ENCODE measurements at regions not wholly inside any gene's neighbourhood (a gene's known extent, or its start where the extent isn't known, plus 50 kb on each side); places are given as distances from the start of the nearest gene placed in this dataset.
"Not testable (repeated sequence)": the region's sequence is repeated elsewhere in the genome, so short reads cannot be mapped to it uniquely, and the experiment has no call there.

- peak; percentile 24 for DNase-seq
Measured at GRCh38 chr7:20083781-20084180, 133.4 kb downstream of the MACC1 start.

DNA sequence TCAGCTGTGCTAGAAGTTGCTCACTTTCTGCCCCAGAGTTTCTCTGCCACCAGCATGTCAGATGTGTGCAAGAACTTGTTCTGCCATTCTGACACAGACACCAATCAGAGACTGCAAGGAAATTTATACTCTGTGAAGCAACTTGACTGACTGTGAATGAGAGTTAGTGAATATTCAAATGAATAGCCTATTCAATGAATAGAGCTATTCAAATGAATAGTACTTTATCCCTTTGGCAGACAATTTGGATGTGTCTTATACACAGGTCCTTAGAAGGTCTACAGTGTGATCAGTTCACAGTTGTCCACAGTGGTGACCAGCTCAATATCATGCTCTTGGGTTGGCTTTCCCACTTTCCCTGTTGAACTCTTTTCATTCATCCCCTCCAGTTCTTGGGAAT, 138.1 kb downstream of the MACC1 start:
- no peak for DNase-seq

- DNase-seq: no peak
Measured at GRCh38 chr7:20076835-20077234, 140.3 kb downstream of the MACC1 start.

- DNase-seq: no peak
Measured at GRCh38 chr7:20075992-20076820, 141.0 kb downstream of the MACC1 start.

DNA sequence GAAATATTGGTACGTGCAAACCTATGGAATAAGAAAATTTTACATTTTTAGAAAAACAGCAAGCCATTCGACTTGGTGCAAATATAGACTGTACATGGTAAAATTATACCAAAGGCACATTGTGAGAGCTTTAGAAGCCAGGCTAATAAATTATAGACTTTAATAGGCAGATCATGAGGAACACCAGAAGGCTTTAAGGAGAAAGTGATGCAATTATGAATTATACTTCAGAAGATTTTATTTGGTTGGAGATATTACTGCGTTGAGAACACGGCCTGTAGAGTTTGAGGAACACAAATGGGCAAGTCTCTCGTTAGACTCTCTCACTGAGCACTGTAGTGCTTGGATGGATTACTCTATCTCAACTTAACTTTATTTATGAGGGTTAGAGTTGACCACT, 141.7 kb downstream of the MACC1 start:
- no peak for DNase-seq

DNA sequence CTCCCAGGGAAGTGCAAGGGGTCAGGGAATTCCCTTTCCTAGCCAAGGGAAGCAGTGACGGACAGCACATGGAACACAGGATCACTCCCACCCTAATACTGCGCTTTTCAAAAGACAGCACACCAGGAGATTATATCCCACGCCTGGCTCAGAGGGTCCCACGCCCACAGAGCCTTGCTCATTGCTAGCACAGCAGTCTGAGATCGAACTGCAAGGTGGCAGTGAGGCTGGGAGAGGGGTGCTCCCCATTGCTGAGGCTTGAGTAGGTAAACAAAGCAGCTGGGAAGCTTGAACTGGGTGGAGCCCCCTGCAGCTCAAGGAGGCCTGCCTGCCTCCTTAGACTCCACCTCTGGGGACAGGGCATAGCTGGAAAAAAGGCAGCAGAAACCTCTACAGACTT, 149.2 kb downstream of the MACC1 start:
- DNase-seq: not testable (repeated sequence)

GRCh38 chr7:20064974-20065862, 152.0 kb downstream of the MACC1 start:
- DNase-seq: no peak

- DNase-seq: no peak
Measured at GRCh38 chr7:20064181-20064970, 152.8 kb downstream of the MACC1 start.

GRCh38 chr7:20063644-20064043, 153.5 kb downstream of the MACC1 start:
- no peak for DNase-seq

GRCh38 chr7:20062932-20063331, 154.3 kb downstream of the MACC1 start:
- DNase-seq: no peak

GRCh38 chr7:20053334-20054104, 163.7 kb downstream of the MACC1 start:
- DNase-seq: no peak

DNA sequence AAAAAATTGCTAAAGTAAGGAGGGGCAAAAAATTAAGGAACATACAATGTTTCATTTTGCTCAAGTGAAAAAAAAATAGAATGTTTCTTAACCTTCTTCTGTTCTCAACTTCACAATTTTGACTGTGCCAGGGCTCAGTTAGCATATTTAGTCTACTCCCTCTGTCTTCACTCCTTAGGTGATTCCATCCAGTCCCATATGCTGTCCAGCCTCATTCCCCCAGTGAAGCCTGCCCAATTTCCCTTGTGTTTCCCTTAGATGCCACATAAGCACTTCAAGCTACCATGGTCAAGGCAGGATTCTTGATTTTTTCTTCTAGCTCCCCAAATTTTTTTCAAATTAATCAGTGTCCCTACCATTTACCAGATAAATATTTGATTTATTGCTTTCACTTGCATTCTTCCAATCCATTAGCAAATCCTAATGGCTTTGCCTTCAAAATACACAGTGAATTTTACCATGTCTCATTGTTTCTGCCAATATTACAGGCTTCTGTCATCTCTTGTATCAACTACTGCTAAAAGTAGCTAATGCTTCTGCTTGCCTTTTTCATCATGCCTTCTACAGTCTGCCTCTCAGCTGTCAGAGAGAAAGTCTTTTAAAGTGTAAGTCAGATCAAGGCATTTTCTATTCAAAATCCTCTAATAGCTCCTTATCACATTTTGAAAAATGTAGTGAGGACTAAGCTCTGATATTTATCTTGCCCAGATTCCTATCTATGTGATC, 166.8 kb downstream of the MACC1 start:
- no peak for DNase-seq

GRCh38 chr7:20038676-20039075, 178.5 kb downstream of the MACC1 start:
- DNase-seq: no peak

- DNase-seq: no peak
Measured at GRCh38 chr7:20035279-20035875, 181.8 kb downstream of the MACC1 start.

DNA sequence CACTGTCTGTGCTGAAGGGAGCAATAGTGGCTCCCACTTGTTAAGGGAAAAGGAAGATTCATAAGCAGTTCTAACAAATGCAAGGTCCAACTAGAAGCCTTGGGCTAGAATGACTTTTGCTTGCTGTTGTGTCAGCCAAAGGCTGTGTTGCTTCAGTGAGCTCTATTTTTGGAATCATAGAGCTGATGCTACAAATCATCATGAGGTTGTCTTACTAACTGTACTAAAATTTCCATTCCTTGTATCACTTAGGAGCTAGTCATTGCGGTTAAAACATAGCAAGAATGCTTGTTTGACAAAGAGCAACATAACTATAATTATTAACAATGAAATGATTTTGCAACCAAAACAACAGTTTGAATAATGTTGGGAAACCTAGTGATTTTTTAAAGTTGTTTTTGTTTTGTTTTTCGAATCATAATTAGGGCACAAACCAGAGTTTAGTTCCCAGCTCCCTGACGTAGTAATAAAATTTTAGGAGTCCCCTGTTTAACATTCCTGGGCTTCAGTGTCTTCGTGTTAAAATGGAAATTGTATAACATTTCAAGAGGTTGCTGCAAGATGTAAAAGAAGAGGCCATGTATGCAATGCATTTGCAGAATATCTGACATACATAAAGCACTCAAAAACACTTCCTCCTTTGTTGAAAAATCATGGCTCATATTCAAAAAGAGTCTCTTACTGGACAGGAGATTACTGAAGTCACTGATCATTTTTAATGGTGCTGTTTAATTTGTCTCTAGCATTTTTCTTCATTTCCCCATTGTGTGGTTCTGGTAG, 183.4 kb downstream of the MACC1 start:
- no peak for DNase-seq

GRCh38 chr7:20032741-20033140, 184.4 kb downstream of the MACC1 start:
- DNase-seq: no peak

DNA sequence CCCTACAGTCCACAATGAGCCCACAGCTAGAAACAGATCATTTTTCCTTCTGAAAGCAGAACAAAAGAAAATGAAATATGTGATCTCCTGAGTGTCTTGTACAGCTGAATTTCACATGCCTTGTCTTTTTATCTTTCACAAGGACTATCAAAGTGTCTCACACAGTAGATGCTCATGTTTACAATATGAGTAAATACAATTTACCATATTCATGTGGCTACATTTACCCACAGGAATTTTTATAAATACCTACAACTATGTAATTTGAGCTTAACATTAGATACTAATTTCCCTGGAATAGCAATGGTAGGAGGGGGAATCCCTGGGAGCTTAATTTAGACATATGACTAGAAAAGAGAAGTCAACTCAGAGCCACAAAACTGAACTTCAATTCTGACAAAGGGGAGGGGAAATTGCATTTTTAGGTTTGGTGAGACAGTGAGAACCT, 186.2 kb downstream of the MACC1 start:
- peak; percentile 20 for DNase-seq

GRCh38 chr7:20030417-20030816, 186.8 kb downstream of the MACC1 start:
- DNase-seq: no peak

GRCh38 chr7:20026762-20027161, 190.4 kb downstream of the MACC1 start:
- no peak for DNase-seq

DNA sequence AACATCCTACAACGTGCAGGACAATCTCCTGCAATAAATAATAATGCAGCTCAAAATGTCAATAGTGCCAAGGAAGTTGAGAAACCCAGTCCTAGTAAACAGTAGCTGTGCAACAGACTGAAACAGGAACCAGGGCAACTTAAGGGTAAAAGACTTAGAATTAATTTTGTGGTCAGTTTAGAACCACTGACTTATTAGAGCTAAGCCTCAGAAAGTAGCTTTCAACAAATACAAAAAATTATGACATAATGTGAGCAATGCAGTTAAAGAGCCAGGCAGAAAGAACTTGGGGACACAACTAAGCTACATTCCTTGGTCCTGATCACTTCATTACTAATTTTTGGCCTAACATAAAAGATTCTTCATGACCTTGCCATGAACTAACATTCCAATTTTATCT, 195.4 kb downstream of the MACC1 start:
- no peak for DNase-seq
